CD4-positive, alpha-beta T cell treated with Interferon gamma for 1 hour (primary cell): ENCODE measurements at regions not wholly inside any gene's neighbourhood (a gene's known extent, or its start where the extent isn't known, plus 50 kb on each side); places are given as distances from the start of the nearest gene placed in this dataset.
A peak's percentile ranks its signal among the peaks of the same experiment; 100 is the strongest.

Experiments
- DNase-seq: peaks from one replicate; pipeline ENCODE4 v3.0.0-alpha.2; 2020

- no peak for DNase-seq
Measured at GRCh38 chr6:21971541-21971940, 325.3 kb downstream of the PRL start.

GRCh38 chr6:21972516-21972915 is 324.3 kb downstream of the PRL start:
- DNase-seq = no peak

- DNase-seq = no peak
Measured at GRCh38 chr6:21977346-21977745, 319.5 kb downstream of the PRL start.

- DNase-seq = no peak
Measured at GRCh38 chr6:21981235-21981833, 315.5 kb downstream of the PRL start.

GRCh38 chr6:21984135-21984534 is 312.7 kb downstream of the PRL start:
- DNase-seq = no peak

GRCh38 chr6:21984561-21984960 is 312.3 kb downstream of the PRL start:
- DNase-seq = no peak

GRCh38 chr6:21985904-21986303 is 310.9 kb downstream of the PRL start:
- no peak for DNase-seq

- no peak for DNase-seq
Measured at GRCh38 chr6:21986703-21987102, 310.1 kb downstream of the PRL start.

- DNase-seq = peak; percentile 40
Measured at GRCh38 chr6:21987501-21987957, 309.3 kb downstream of the PRL start.

GRCh38 chr6:21990577-21990976 is 306.3 kb downstream of the PRL start:
- no peak for DNase-seq

- no peak for DNase-seq
Measured at GRCh38 chr6:21992178-21992967, 304.5 kb downstream of the PRL start.

GRCh38 chr6:21993841-21994240 is 303.0 kb downstream of the PRL start:
- no peak for DNase-seq

- DNase-seq = no peak
Measured at GRCh38 chr6:21994821-21995220, 302.0 kb downstream of the PRL start.

GRCh38 chr6:21995318-21995717 is 301.5 kb downstream of the PRL start:
- DNase-seq = no peak

- DNase-seq = no peak
Measured at GRCh38 chr6:21996425-21997118, 300.3 kb downstream of the PRL start.

GRCh38 chr6:21997119-21998037 is 299.5 kb downstream of the PRL start:
- DNase-seq = no peak

GRCh38 chr6:21998582-21998981 is 298.3 kb downstream of the PRL start:
- DNase-seq = no peak

GRCh38 chr6:21999012-21999528 is 297.8 kb downstream of the PRL start:
- no peak for DNase-seq

GRCh38 chr6:21999741-22000140 is 297.1 kb downstream of the PRL start:
- DNase-seq = no peak

GRCh38 chr6:22001396-22002027 is 295.3 kb downstream of the PRL start:
- DNase-seq = no peak

GRCh38 chr6:22003287-22003686 is 293.5 kb downstream of the PRL start:
- no peak for DNase-seq

- DNase-seq = no peak
Measured at GRCh38 chr6:22006795-22007194, 290.0 kb downstream of the PRL start.
